NCI-H774 (cell line): ENCODE measurements at regions not wholly inside any gene's neighbourhood (a gene's known extent, or its start where the extent isn't known, plus 50 kb on each side); places are given as distances from the start of the nearest gene placed in this dataset.
"Not testable (repeated sequence)": the region's sequence is repeated elsewhere in the genome, so short reads cannot be mapped to it uniquely, and the experiment has no call there.

Source experiments
- DNase-seq: peaks from one replicate; lab custom pipeline; 2025; lab: John Stamatoyannopoulos, UW

GRCh38 chr4:3961091-3961672, 195.0 kb downstream of the ADRA2C start:
- DNase-seq: not testable (repeated sequence)

- not testable (repeated sequence) for DNase-seq
These were observed 198.5 kb downstream of the ADRA2C start for GRCh38 chr4:3964572-3965278.

DNA sequence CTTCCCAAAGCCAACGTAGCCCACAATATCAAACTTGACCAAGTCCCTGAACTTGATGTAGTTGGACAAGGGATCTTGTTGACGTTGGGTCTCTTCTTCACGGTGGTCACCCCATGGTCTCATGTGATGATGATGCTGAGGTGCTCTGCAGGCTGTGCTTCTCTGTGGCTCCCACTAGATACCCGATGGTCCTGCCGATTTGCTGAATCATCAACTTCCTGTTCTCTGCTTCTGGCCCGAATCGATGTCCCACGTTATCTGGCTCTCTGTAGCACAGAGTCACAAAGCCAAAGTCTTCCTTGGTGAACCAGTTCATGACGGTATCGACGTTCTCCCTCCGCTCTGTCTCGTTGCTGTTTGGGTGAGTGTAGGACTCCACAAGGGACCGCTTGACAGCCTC, 201.0 kb downstream of the ADRA2C start:
- not testable (repeated sequence) for DNase-seq

DNA sequence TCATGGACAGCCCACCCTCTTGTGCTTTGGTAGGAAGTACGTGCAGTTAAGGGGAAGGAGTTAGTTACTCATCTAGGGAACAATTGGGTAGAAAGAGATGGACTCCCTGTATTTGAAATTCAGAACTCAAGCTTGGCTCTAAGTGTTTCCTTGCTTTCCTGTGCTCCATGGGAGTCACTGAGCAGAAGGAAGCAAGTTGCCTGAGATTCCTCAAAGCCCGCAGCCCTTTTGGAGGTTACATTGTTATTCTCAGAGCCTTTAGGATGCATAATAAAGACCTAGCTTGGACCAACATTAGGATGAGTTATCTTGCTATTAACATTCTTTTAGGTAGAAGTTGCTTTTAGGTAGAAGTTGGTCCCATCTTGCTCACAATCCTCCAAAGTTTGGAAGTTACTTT, 206.4 kb downstream of the ADRA2C start:
- not testable (repeated sequence) for DNase-seq

DNA sequence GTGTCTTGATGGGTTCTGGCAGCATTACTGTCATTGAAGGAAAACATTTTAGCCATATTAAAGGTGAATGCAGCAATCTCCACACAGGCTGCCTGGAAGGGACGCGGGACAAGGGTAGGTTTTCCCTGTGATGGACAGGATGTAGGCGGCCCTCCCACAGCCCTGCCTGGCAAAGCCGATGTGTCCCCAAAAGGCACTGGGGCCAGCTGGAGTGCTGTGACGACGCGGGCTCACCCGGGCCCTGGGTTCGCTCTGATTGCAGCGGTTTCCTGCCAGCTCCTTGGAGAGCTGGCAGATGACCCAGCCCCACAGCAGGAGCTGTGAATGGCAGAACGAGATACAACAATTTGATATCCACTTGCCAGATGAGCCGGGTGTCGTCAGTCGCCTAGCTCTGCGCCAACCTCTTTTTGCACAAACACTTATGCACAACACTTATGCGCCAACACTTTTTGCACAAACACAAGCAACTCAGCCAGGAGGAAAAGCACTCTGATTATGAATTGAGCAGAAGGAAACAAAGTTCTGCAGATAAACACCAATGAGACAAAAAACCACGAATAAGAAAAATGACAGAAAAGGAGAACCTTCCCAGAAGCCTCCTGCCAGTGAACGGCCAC, 207.5 kb downstream of the ADRA2C start:
- not testable (repeated sequence) for DNase-seq

DNA sequence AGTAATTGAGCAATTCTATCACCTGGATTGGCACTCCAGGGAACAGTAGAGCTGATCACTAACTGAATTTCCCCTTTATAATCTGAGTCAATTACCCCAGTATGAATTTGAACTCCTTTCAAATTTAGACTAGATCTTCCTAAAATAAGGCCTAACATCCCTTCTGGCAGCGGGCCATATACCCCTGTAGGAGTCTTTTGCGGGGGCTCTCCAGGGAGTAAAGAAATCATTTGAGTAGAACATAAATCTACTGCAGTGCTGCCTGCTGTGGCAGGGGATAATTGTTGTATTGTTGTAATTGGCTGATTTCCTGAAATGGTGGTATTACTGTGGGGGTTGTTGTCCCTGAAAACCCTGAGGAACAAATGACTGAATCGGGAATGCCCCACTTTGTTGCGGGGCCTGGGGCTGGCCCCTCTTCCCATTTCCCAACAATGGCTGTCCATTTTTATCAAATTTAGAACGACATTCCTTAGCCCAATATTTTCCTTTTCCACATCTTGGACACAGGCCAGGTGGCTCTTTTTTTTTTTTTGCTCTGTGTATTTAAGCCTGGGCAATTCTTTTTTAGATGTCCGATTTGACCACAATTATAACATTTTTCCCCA, 217.4 kb downstream of the ADRA2C start:
- DNase-seq: not testable (repeated sequence)

- DNase-seq: not testable (repeated sequence)
These were observed 218.6 kb downstream of the ADRA2C start for GRCh38 chr4:3984796-3985195.

- not testable (repeated sequence) for DNase-seq
These were observed 220.2 kb downstream of the ADRA2C start for GRCh38 chr4:3986412-3986811.

- not testable (repeated sequence) for DNase-seq
These were observed 229.3 kb downstream of the OTOP1 start for GRCh38 chr4:3997386-3997785.

GRCh38 chr4:4004036-4004435, 222.7 kb downstream of the OTOP1 start:
- not testable (repeated sequence) for DNase-seq

- not testable (repeated sequence) for DNase-seq
These were observed 222.0 kb downstream of the OTOP1 start for GRCh38 chr4:4004702-4005101.

- not testable (repeated sequence) for DNase-seq
These were observed 220.4 kb downstream of the OTOP1 start for GRCh38 chr4:4006356-4006755.

GRCh38 chr4:4019071-4019470, 207.7 kb downstream of the OTOP1 start:
- not testable (repeated sequence) for DNase-seq

- DNase-seq: not testable (repeated sequence)
These were observed 205.6 kb downstream of the OTOP1 start for GRCh38 chr4:4021161-4021560.

GRCh38 chr4:4026708-4027107, 200.0 kb downstream of the OTOP1 start:
- DNase-seq: not testable (repeated sequence)

DNA sequence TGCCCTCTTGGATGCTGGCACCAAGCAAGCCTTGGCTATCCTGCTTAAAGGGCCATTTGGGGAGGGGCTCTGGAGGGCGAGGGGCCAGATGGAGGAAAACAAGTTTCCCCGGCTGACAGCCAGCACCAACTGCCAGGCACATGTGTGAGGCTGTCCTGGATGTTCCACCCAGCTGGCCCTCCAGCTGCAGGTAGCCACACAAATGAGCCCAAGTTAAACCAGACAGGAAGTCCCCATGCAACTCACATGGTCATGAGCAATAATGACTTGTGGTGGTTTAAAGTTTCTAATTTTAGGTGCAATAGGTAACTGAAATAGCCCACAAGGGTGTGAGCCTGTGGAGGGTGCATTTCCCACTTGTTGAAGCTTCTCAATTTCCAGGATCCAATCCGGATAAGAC, 198.0 kb downstream of the OTOP1 start:
- not testable (repeated sequence) for DNase-seq

DNA sequence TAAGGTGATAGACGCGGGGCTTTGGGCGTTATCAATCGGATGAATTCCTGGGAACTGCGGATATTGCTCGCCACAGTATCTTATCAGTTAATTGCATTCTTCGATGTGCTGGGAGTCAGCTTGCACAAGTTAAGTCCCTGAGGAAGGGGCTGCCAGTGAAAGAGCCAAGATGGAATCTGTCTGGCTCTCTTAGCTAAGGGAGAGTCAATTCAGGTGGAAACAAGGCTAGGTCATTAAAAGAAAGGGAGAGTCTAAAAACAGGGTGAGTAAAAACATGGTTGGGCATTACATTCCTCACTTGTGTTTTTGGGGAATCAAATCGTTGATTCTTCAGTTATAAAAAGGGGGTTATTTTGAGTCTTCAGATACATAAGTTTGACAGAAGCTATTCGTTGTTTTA, 196.2 kb downstream of the OTOP1 start:
- DNase-seq: not testable (repeated sequence)

DNA sequence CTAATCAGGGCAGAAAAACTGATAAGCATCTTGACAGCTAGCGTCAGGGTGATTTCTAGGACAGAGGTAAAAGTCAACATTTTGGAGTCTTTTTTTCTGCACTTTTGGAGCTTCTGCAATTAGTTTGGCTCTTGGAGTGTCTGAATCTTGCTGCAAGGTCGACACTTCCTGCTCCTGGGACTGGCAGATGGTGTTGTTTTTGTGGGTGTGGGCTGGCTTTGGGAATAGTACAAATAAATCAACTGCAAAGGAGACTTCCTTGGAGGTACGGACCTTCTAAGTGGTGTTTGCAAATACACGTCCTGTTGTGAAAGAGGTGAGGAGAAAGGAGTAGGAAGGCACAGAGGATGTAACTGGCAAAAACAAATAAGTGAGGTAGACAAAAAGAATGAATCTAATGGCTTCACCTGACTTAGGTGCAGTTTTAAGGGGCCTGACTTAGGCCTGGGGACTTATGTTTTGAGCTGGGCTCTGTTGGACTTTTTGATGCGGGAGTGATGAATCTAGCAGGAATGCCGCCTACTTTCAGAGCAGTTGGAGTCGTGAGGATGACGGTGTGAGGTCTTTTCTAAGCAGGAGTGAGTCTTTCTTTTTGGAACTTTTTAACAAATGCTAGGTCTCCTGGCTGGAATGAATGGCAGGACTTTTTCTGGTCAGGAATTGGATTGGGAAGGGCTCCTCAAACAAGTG, 195.1 kb downstream of the OTOP1 start:
- DNase-seq: not testable (repeated sequence)

- not testable (repeated sequence) for DNase-seq
These were observed 194.4 kb downstream of the OTOP1 start for GRCh38 chr4:4032364-4032763.

DNA sequence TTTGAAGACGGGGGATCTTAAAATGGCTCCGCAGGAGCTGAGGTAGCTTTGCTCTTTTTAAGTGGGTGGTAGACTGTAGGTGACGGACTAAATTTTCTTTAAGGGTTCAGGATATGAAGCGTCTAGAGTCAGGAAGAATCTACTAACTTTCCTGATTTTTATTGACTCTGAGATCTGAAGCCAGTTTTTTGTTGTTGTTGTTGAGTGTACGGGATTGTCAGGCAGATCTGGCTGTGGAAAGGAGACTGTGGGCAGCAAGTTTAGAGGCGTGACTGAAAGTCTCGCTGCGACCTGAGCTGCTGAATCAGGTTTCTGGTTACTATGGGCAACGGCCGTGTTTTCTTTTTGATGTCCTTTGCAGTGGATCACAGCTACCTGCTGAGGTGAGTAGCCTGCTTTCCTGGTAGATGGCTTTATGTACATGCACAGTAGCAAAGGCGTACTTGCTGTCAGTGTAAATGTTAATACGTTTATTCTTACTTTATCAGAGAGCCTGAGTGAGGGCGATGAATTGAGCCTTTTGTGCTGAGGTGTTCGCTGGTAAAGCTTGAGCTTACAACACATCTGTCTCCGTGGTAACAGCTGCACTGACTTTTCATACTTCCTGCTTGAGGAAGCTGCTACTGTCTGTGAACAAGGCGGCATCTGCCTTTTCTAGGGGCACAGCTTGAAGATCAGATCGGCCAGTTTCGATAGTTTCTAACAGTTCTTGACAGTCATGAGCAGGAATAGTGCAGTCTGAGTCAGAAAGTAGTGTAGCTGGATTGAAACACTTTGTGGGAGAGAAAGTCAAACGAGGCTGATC, 193.7 kb downstream of the OTOP1 start:
- not testable (repeated sequence) for DNase-seq
